NCI-H146 (cell line): ENCODE measurements at regions not wholly inside any gene's neighbourhood (a gene's known extent, or its start where the extent isn't known, plus 50 kb on each side); places are given as distances from the start of the nearest gene placed in this dataset.
"Not testable (repeated sequence)": the region's sequence is repeated elsewhere in the genome, so short reads cannot be mapped to it uniquely, and the experiment has no call there.

Experiments
- DNase-seq: peaks from one replicate; lab custom pipeline; 2025; lab: John Stamatoyannopoulos, UW

- not testable (repeated sequence) for DNase-seq
Observed at GRCh38 chr4:30148828-30149227, 571.3 kb upstream of the PCDH7 start.

- DNase-seq = not testable (repeated sequence)
Observed at GRCh38 chr4:30149539-30149938, 570.6 kb upstream of the PCDH7 start.

GRCh38 chr4:30153427-30153826, 566.7 kb upstream of the PCDH7 start:
- DNase-seq = no peak

GRCh38 chr4:30160140-30160539, 560.0 kb upstream of the PCDH7 start:
- no peak for DNase-seq

- no peak for DNase-seq
Observed at GRCh38 chr4:30172416-30172815, 547.8 kb upstream of the PCDH7 start.

GRCh38 chr4:30181512-30181911, 538.7 kb upstream of the PCDH7 start:
- no peak for DNase-seq

- no peak for DNase-seq
Observed at GRCh38 chr4:30181918-30182317, 538.3 kb upstream of the PCDH7 start.

GRCh38 chr4:30182786-30183185, 537.4 kb upstream of the PCDH7 start:
- DNase-seq = no peak

GRCh38 chr4:30191902-30192301, 528.3 kb upstream of the PCDH7 start:
- DNase-seq = no peak

- DNase-seq = no peak
Observed at GRCh38 chr4:30207389-30207788, 512.8 kb upstream of the PCDH7 start.

- no peak for DNase-seq
Observed at GRCh38 chr4:30208731-30209435, 511.3 kb upstream of the PCDH7 start.

GRCh38 chr4:30215973-30216372, 504.2 kb upstream of the PCDH7 start:
- DNase-seq = not testable (repeated sequence)

GRCh38 chr4:30245140-30245539, 475.0 kb upstream of the PCDH7 start:
- DNase-seq = no peak

GRCh38 chr4:30256116-30256832, 463.9 kb upstream of the PCDH7 start:
- no peak for DNase-seq

- no peak for DNase-seq
Observed at GRCh38 chr4:30258949-30259348, 461.2 kb upstream of the PCDH7 start.

GRCh38 chr4:30262379-30262778, 457.8 kb upstream of the PCDH7 start:
- DNase-seq = no peak

- DNase-seq = no peak
Observed at GRCh38 chr4:30264465-30264864, 455.7 kb upstream of the PCDH7 start.

- no peak for DNase-seq
Observed at GRCh38 chr4:30265716-30266115, 454.5 kb upstream of the PCDH7 start.

- DNase-seq = no peak
Observed at GRCh38 chr4:30268370-30268769, 451.8 kb upstream of the PCDH7 start.

- no peak for DNase-seq
Observed at GRCh38 chr4:30269850-30270249, 450.3 kb upstream of the PCDH7 start.

GRCh38 chr4:30281986-30282385, 438.2 kb upstream of the PCDH7 start:
- DNase-seq = no peak

GRCh38 chr4:30283336-30283735, 436.8 kb upstream of the PCDH7 start:
- DNase-seq = no peak

GRCh38 chr4:30294295-30294694, 425.9 kb upstream of the PCDH7 start:
- no peak for DNase-seq

GRCh38 chr4:30295652-30296051, 424.5 kb upstream of the PCDH7 start:
- DNase-seq = no peak
